ENCODE measurements at regions not wholly inside any gene's neighbourhood (a gene's known extent, or its start where the extent isn't known, plus 50 kb on each side); places are given as distances from the start of the nearest gene placed in this dataset.
"Not testable (repeated sequence)": the region's sequence is repeated elsewhere in the genome, so short reads cannot be mapped to it uniquely, and the experiment has no call there.

GRCh38 chr4:184279496-184280061 is 61.9 kb upstream of the ENPP6 start:
- Mint-ChIP-seq H3K4me1 (peaks cover 49% of the 10 kb centered on the region), H3K27ac (peak overlapping the region; percentile 69), H3K4me3 (no peak overlapping the region), H3K9me3 (ENCODE audit: insufficient read depth) (peaks cover 7% of the 10 kb centered on the region), H3K27me3 (no peaks in the 10 kb centered on the region)
- H3K27me3 ChIP-seq (replicated peaks in 1 of 4; ENCODE audit: control extremely low read depth in 1 of 4, control insufficient read depth in 3 of 4, insufficient read depth in 4 of 4, low read length in 3 of 4), result no peaks in the 10 kb centered on the region
- H3K4me3 ChIP-seq (ENCODE audit: control extremely low read depth in 1 of 5, extremely low read depth in 1 of 5, insufficient read depth in 1 of 5, low read depth in 2 of 5, low read length in 4 of 5), result no peak overlapping the region
- no peak overlapping the region for H3K9ac ChIP-seq (ENCODE audit: low read length)
- no peak overlapping the region for H2AFZ ChIP-seq (ENCODE audit: insufficient read depth, low read depth, low read length, poor library complexity, severe bottlenecking)
- no peaks in the 10 kb centered on the region for H3K79me2 ChIP-seq (ENCODE audit: control insufficient read depth, insufficient read depth, low read length)
- CTCF ChIA-PET, result interaction anchor here (0.5 to 7.5 kb wide), 5 partner anchors 12 to 566 kb away, joined by 3 to 137 read pairs (median 3); partner anchors contain the start of gene IRF2
- peaks cover 48% of the 10 kb centered on the region in 2 donors for H3K4me1 ChIP-seq (ENCODE audit: control insufficient read depth in 2 of 2, insufficient read depth in 2 of 2, low read length in 2 of 2)
- H3K27ac ChIP-seq (ENCODE audit: low read length in 2 of 2), result peak overlapping the region in 1 of 2 donors; percentile 36
- intact Hi-C loops (cut with micrococcal nuclease), result loop anchor here (5.0 kb wide), 2 partner anchors 48 to 103 kb away; no protein-coding TSS in a partner anchor
- POLR2A ChIA-PET, result no interaction called here
- DNase-seq (no peak), ATAC-seq (ENCODE audit: low read depth) (no peak)
- no peaks in the 10 kb centered on the region for H4K20me1 ChIP-seq (ENCODE audit: control insufficient read depth, insufficient read depth, low read length, poor library complexity, severe bottlenecking)
- H3K36me3 ChIP-seq (replicated peaks in 1 of 2; ENCODE audit: control extremely low read depth in 1 of 2, control insufficient read depth in 1 of 2, extremely low read depth in 1 of 2, insufficient read depth in 2 of 2, low read length in 1 of 2), result no peaks in the 10 kb centered on the region
- TF ChIP-seq EZH2 (IDR thresholded peaks at IDR 0.05; ENCODE audit: borderline replicate concordance, insufficient read depth, low read depth, low read length, poor library complexity, severe bottlenecking), result no peak
- TF ChIP-seq, protein P1, sequence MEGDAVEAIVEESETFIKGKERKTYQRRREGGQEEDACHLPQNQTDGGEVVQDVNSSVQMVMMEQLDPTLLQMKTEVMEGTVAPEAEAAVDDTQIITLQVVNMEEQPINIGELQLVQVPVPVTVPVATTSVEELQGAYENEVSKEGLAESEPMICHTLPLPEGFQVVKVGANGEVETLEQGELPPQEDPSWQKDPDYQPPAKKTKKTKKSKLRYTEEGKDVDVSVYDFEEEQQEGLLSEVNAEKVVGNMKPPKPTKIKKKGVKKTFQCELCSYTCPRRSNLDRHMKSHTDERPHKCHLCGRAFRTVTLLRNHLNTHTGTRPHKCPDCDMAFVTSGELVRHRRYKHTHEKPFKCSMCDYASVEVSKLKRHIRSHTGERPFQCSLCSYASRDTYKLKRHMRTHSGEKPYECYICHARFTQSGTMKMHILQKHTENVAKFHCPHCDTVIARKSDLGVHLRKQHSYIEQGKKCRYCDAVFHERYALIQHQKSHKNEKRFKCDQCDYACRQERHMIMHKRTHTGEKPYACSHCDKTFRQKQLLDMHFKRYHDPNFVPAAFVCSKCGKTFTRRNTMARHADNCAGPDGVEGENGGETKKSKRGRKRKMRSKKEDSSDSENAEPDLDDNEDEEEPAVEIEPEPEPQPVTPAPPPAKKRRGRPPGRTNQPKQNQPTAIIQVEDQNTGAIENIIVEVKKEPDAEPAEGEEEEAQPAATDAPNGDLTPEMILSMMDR (IDR thresholded peaks at IDR 0.05), result no peak
- H3K4me2 ChIP-seq (replicated peaks; ENCODE audit: low read depth, low read length, poor library complexity, severe bottlenecking), result no peak overlapping the region
- 97% methylated on average over 3 of the region's 7 CpGs for WGBS (ENCODE audit: insufficient coverage)
- H3K9me3 ChIP-seq (ENCODE audit: control extremely low read depth in 1 of 3, control insufficient read depth in 2 of 3, insufficient read depth in 1 of 3, low read length in 2 of 3), result peaks cover 0 to 15% (median 12%) of the 10 kb centered on the region in 3 donors

DNA sequence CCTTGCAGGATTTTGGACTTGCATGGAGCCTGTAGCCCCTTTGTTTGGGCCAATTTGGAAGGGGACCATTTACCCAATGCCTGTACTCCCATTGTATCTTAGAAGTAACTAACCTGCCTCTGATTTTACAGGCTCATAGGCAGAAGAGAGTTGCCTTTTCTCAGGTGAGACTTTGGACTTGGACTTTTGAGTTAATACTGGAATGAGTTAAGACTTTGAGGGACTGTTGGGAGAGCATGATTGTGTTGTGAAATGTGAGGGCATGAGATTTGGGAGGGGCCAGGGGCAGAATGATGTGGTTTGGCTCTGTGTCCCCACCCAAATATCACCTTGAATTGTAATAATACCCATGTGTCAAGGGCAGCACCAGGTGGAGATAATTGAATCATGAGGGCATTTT is 60.1 kb upstream of the ENPP6 start:
- H3K9me3 Mint-ChIP-seq (ENCODE audit: insufficient read depth); H3K9ac ChIP-seq (ENCODE audit: low read length); H2AFZ ChIP-seq (ENCODE audit: insufficient read depth, low read depth, low read length, poor library complexity, severe bottlenecking); H3K4me3 ChIP-seq (ENCODE audit: control extremely low read depth in 1 of 5, extremely low read depth in 1 of 5, insufficient read depth in 1 of 5, low read depth in 2 of 5, low read length in 4 of 5); H3K27ac ChIP-seq (ENCODE audit: low read length in 2 of 2); H3K27me3 Mint-ChIP-seq; H3K27me3 ChIP-seq (replicated peaks in 1 of 4; ENCODE audit: control extremely low read depth in 1 of 4, control insufficient read depth in 3 of 4, insufficient read depth in 4 of 4, low read length in 3 of 4); H3K36me3 ChIP-seq (replicated peaks in 1 of 2; ENCODE audit: control extremely low read depth in 1 of 2, control insufficient read depth in 1 of 2, extremely low read depth in 1 of 2, insufficient read depth in 2 of 2, low read length in 1 of 2); H3K4me3 Mint-ChIP-seq; POLR2A ChIA-PET; CTCF ChIA-PET; ATAC-seq (ENCODE audit: low read depth); H3K79me2 ChIP-seq (ENCODE audit: control insufficient read depth, insufficient read depth, low read length); DNase-seq; intact Hi-C loops (cut with micrococcal nuclease); H4K20me1 ChIP-seq (ENCODE audit: control insufficient read depth, insufficient read depth, low read length, poor library complexity, severe bottlenecking); H3K4me2 ChIP-seq (replicated peaks; ENCODE audit: low read depth, low read length, poor library complexity, severe bottlenecking); H3K27ac Mint-ChIP-seq: not testable (repeated sequence)
- peaks cover 33% of the 10 kb centered on the region for H3K4me1 Mint-ChIP-seq
- Histone ChIP-seq H3K9me3 (ENCODE audit: control extremely low read depth in 1 of 3, control insufficient read depth in 2 of 3, insufficient read depth in 1 of 3, low read length in 2 of 3) (peaks cover 0 to 15% (median 12%) of the 10 kb centered on the region in 3 donors), H3K4me1 (ENCODE audit: control insufficient read depth in 2 of 2, insufficient read depth in 2 of 2, low read length in 2 of 2) (peaks cover 30 to 32% of the 10 kb centered on the region in 2 donors)

DNA sequence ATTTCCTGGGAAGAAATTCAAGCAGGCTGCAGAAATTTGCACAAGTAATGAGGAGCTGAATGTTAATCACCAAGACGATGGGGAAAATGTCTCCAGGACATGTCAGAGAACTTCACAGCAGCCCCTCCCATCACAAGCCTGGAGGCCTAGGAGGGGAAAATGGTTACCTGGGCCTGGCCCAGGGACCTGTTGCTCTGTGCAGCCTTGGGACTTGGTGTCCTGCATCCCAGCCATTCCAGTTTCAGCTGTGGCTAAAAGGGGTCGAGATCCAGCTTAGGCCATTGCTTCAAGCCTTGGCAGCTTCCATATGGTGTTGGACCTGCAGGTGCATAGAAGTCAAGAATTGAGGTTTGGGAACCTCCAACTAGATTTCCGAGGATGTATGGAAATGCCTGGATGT is 59.3 kb upstream of the ENPP6 start:
- CTCF ChIA-PET, DNase-seq: not testable (repeated sequence)

More for the DNA sequence above, 59.3 kb upstream of the ENPP6 start:
- peaks cover 25% of the 10 kb centered on the region for H3K4me1 Mint-ChIP-seq
- H3K9me3 Mint-ChIP-seq (ENCODE audit: insufficient read depth); H3K79me2 ChIP-seq (ENCODE audit: control insufficient read depth, insufficient read depth, low read length); ATAC-seq (ENCODE audit: low read depth); H3K27me3 ChIP-seq (replicated peaks in 1 of 4; ENCODE audit: control extremely low read depth in 1 of 4, control insufficient read depth in 3 of 4, insufficient read depth in 4 of 4, low read length in 3 of 4); H3K9ac ChIP-seq (ENCODE audit: low read length); intact Hi-C loops (cut with micrococcal nuclease); H3K27ac Mint-ChIP-seq; H3K4me3 ChIP-seq (ENCODE audit: control extremely low read depth in 1 of 5, extremely low read depth in 1 of 5, insufficient read depth in 1 of 5, low read depth in 2 of 5, low read length in 4 of 5); H3K27me3 Mint-ChIP-seq; H2AFZ ChIP-seq (ENCODE audit: insufficient read depth, low read depth, low read length, poor library complexity, severe bottlenecking); POLR2A ChIA-PET; H3K4me2 ChIP-seq (replicated peaks; ENCODE audit: low read depth, low read length, poor library complexity, severe bottlenecking); H3K27ac ChIP-seq (ENCODE audit: low read length in 2 of 2); H3K36me3 ChIP-seq (replicated peaks in 1 of 2; ENCODE audit: control extremely low read depth in 1 of 2, control insufficient read depth in 1 of 2, extremely low read depth in 1 of 2, insufficient read depth in 2 of 2, low read length in 1 of 2); H4K20me1 ChIP-seq (ENCODE audit: control insufficient read depth, insufficient read depth, low read length, poor library complexity, severe bottlenecking); H3K4me3 Mint-ChIP-seq: not testable (repeated sequence)
- 95% methylated on average over 3 of the region's 3 CpGs for WGBS (ENCODE audit: insufficient coverage)
- Histone ChIP-seq H3K4me1 (ENCODE audit: control insufficient read depth in 2 of 2, insufficient read depth in 2 of 2, low read length in 2 of 2) (peaks cover 22 to 24% of the 10 kb centered on the region in 2 donors), H3K9me3 (ENCODE audit: control extremely low read depth in 1 of 3, control insufficient read depth in 2 of 3, insufficient read depth in 1 of 3, low read length in 2 of 3) (peaks cover 0 to 15% (median 12%) of the 10 kb centered on the region in 3 donors)
